ENCODE measurements at regions not wholly inside any gene's neighbourhood (a gene's known extent, or its start where the extent isn't known, plus 50 kb on each side); places are given as distances from the start of the nearest gene placed in this dataset.

DNA sequence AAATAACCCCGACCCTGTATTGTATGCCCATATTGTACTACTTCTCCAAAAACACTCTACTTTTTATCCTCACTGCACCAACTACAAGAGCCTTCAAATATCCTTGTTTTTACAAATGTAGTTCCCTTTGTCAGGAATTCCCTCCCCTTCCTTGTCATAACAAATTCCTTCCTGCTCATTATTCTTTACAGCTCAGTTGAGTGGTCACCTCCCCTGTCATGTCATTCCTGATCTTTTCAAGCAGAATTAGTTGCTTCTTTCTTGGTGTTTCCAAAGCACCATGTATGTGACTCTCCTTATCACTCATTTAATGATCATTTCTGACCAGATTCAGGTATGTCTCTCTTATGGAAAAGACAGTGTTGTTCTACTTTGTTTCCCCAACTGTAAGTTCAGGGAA lies 194.2 kb upstream of the SMC2 start:
- Mint-ChIP-seq H3K4me1 (no peaks in the 10 kb centered on the region), H3K27ac (no peak overlapping the region), H3K27me3 (ENCODE audit: insufficient read depth) (no peaks in the 10 kb centered on the region), H3K4me3 (no peak overlapping the region), H3K9me3 (no peaks in the 10 kb centered on the region), H3K36me3 (ENCODE audit: low read depth) (no peaks in the 10 kb centered on the region)
- H3K9me3 ChIP-seq (ENCODE audit: control insufficient read depth, low read length) = no peaks in the 10 kb centered on the region
- no peak overlapping the region for H3K9ac ChIP-seq (ENCODE audit: extremely low read depth, low read length, poor library complexity, severe bottlenecking)
- H3K4me1 ChIP-seq (ENCODE audit: control insufficient read depth, insufficient read depth, low read length) = no peaks in the 10 kb centered on the region
- no peak overlapping the region for H3K4me3 ChIP-seq (ENCODE audit: low read length)
- no peak for DNase-seq
- no peak overlapping the region for H3K27ac ChIP-seq (ENCODE audit: low read depth, low read length)
- TF ChIP-seq CTCF (conservative IDR thresholded peaks at IDR 0.05) = no peak
- WGBS, 2 experiments (ENCODE audit: insufficient coverage in 1 of 2, insufficient read length in 1 of 2) = 51% methylated on average over 1 of the region's 1 CpG; no CpG with 5 or more reads in 1 of the 2 experiments
- no peaks in the 10 kb centered on the region for H3K27me3 ChIP-seq (ENCODE audit: control insufficient read depth, insufficient read depth, low read length, poor library complexity, severe bottlenecking)
- no peaks in the 10 kb centered on the region for H3K36me3 ChIP-seq (ENCODE audit: control insufficient read depth, insufficient read depth, low read length)

DNA sequence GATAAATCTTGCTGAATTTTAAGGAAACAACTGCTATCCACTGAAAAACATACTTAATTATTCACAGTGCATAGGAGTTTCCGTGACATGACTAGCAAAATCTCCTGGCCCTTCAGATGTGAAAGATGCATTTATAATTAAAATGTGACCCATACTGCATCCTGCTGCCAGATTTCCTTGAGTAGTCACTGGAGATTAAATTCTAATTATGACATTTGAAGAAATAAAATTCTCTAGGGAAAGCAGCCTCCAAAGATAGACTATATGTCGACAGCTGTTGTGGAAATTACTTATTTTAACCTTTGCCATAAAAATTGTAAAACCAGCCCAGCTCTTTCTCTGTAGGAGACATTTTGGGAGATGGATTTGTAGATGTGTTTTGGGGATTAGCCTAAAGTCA lies 193.6 kb upstream of the SMC2 start:
- H3K27ac Mint-ChIP-seq = no peak overlapping the region
- H3K9me3 Mint-ChIP-seq = no peaks in the 10 kb centered on the region

GRCh38 chr9:103902263-103902662 lies 191.8 kb upstream of the SMC2 start:
- H3K4me3 ChIP-seq (ENCODE audit: low read length) = no peak overlapping the region
- no peaks in the 10 kb centered on the region for H3K27me3 ChIP-seq (ENCODE audit: control insufficient read depth, insufficient read depth, low read length, poor library complexity, severe bottlenecking)
- Mint-ChIP-seq H3K36me3 (ENCODE audit: low read depth) (no peaks in the 10 kb centered on the region), H3K27ac (no peak overlapping the region), H3K4me3 (no peak overlapping the region), H3K27me3 (ENCODE audit: insufficient read depth) (no peaks in the 10 kb centered on the region), H3K9me3 (no peaks in the 10 kb centered on the region), H3K4me1 (no peaks in the 10 kb centered on the region)
- no peaks in the 10 kb centered on the region for H3K36me3 ChIP-seq (ENCODE audit: control insufficient read depth, insufficient read depth, low read length)
- no peak overlapping the region for H3K9ac ChIP-seq (ENCODE audit: extremely low read depth, low read length, poor library complexity, severe bottlenecking)
- no peak overlapping the region for H3K27ac ChIP-seq (ENCODE audit: low read depth, low read length)
- TF ChIP-seq CTCF (conservative IDR thresholded peaks at IDR 0.05) = no peak
- DNase-seq = no peak
- 50 to 86% methylated on average over 2 of the region's 2 CpGs for WGBS, 2 experiments (ENCODE audit: insufficient coverage in 1 of 2, insufficient read length in 1 of 2)
- H3K4me1 ChIP-seq (ENCODE audit: control insufficient read depth, insufficient read depth, low read length) = no peaks in the 10 kb centered on the region
- no peaks in the 10 kb centered on the region for H3K9me3 ChIP-seq (ENCODE audit: control insufficient read depth, low read length)

More for the DNA sequence above, 193.6 kb upstream of the SMC2 start:
- Histone ChIP-seq H3K36me3 (ENCODE audit: control insufficient read depth, insufficient read depth, low read length) (no peaks in the 10 kb centered on the region), H3K4me1 (ENCODE audit: control insufficient read depth, insufficient read depth, low read length) (no peaks in the 10 kb centered on the region), H3K9ac (ENCODE audit: extremely low read depth, low read length, poor library complexity, severe bottlenecking) (no peak overlapping the region), H3K9me3 (ENCODE audit: control insufficient read depth, low read length) (no peaks in the 10 kb centered on the region), H3K27ac (ENCODE audit: low read depth, low read length) (no peak overlapping the region), H3K27me3 (ENCODE audit: control insufficient read depth, insufficient read depth, low read length, poor library complexity, severe bottlenecking) (no peaks in the 10 kb centered on the region), H3K4me3 (ENCODE audit: low read length) (no peak overlapping the region)
- Mint-ChIP-seq H3K4me1 (no peaks in the 10 kb centered on the region), H3K4me3 (no peak overlapping the region), H3K27me3 (ENCODE audit: insufficient read depth) (no peaks in the 10 kb centered on the region), H3K36me3 (ENCODE audit: low read depth) (no peaks in the 10 kb centered on the region)
- no peak for TF ChIP-seq CTCF (conservative IDR thresholded peaks at IDR 0.05)
- DNase-seq = no peak
- 69 to 80% methylated on average over 1 to 2 of the region's 2 CpGs for WGBS, 2 experiments (ENCODE audit: insufficient coverage in 1 of 2, insufficient read length in 1 of 2)

All from endodermal cell (in vitro differentiated cells).